ENCODE measurements at regions not wholly inside any gene's neighbourhood (a gene's known extent, or its start where the extent isn't known, plus 50 kb on each side); places are given as distances from the start of the nearest gene placed in this dataset.

DNA sequence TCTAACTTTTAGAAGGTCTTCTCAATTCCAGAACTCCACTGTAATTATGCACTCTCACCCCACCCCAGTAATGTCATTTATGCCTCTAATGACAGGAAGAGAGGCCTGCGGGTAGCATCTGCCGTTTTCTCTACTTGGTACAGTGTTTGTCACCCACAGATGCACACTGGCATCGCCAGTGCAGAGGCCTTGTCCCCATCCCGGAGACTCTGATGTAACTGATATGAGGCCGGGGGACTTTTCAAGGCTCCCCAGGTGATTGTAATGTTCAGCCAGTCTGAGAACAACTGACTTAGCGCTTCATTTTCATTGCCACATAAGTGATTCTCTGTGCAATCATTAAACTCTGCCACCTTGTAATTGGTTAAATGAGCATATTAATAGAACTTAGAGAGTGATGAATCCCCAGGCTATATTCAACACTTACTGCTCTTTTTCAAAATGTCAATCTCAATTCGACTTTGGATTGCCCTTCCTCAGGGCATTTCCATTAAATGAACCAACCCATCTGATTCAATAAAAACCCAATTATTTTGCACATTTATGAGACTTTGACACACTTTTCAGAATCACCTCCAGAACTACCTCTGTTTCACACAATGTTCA, 113.2 kb downstream of the HERPUD2 start:
- Mint-ChIP-seq H3K36me3 (ENCODE audit: low read depth) (no peaks in the 10 kb centered on the region), H3K4me3 (no peak overlapping the region), H3K27ac (no peak overlapping the region), H3K9me3 (no peaks in the 10 kb centered on the region), H3K27me3 (ENCODE audit: insufficient read depth) (peaks cover 15% of the 10 kb centered on the region), H3K4me1 (ENCODE audit: low read depth) (no peaks in the 10 kb centered on the region)
- intact Hi-C loops (cut with micrococcal nuclease) = no loop called here
- no peak for DNase-seq (ENCODE audit: low spot score)

DNA sequence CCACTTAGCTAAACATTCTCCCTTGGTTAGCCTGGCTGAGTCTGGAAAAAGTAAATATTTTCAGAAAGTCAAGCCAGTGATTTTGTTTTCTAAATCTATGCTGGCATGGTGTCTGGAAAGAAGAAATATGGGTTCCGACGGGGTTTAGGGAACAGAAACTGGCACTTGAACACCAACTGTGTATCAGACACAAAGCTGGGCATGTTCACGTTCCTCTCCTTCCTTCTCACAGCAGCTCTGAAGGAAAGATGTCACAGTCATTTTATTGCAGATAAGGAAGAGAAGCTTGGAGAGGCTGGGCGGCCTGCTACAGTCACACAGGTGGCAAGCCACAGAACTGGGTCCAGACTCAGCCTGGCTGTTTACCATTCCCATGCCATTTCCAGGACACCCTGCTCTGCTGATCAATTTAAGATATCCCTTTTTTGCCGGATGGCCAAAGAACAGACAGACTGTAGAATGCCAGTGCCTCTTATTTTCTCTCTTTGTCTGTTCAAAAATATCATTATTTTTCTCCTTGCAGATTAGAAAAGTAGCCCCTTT, 118.8 kb downstream of the HERPUD2 start:
- Mint-ChIP-seq H3K4me3 (no peak overlapping the region), H3K9me3 (no peaks in the 10 kb centered on the region)
- intact Hi-C loops (cut with micrococcal nuclease) = no loop called here

DNA sequence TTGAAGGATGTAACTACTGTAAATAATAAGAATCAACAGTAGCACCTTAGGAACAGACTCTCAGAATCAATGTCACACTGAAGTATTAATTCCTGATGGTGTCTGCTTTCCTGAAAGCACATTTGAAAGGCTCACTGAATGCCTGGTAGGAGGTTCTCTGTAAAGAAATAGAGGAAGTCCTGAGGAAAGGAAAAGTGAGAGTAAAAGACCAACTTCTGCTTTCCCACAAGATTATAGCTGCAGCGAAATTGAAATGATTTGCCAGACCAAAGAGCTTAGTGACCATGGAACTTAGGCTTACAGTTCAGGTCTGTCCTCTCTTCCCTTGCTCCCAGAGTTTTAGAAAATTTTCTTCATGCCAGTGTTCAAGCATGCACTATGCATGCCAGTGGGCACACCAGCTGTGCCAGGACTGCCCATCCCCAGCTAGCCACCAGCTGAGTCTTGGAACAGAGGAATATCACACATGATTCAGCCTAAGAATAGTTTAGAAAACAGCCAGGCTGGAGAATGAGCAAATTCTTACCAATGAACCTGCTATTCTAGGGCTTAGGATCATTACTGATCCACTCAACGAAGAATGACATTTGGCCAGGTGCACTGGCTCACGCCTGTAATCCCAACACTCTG, 123.2 kb downstream of the HERPUD2 start:
- Mint-ChIP-seq H3K36me3 (ENCODE audit: low read depth) (no peaks in the 10 kb centered on the region), H3K4me3 (no peak overlapping the region), H3K9me3 (no peaks in the 10 kb centered on the region), H3K27ac (no peak overlapping the region), H3K27me3 (ENCODE audit: insufficient read depth) (peaks cover 8% of the 10 kb centered on the region), H3K4me1 (ENCODE audit: low read depth) (no peaks in the 10 kb centered on the region)
- intact Hi-C loops (cut with micrococcal nuclease) = no loop called here
- no peak for DNase-seq (ENCODE audit: low spot score)

More for the DNA sequence above, 118.8 kb downstream of the HERPUD2 start:
- H3K27me3 Mint-ChIP-seq (ENCODE audit: insufficient read depth) = peaks cover 9% of the 10 kb centered on the region
- no peaks in the 10 kb centered on the region for H3K36me3 Mint-ChIP-seq (ENCODE audit: low read depth)
- no peak for DNase-seq (ENCODE audit: low spot score)
- no peak overlapping the region for H3K27ac Mint-ChIP-seq
- H3K4me1 Mint-ChIP-seq (ENCODE audit: low read depth) = no peaks in the 10 kb centered on the region

GRCh38 chr7:35570937-35571336, 124.0 kb downstream of the HERPUD2 start:
- H3K27ac Mint-ChIP-seq = no peak overlapping the region
- H3K36me3 Mint-ChIP-seq (ENCODE audit: low read depth) = no peaks in the 10 kb centered on the region
- H3K9me3 Mint-ChIP-seq = no peaks in the 10 kb centered on the region
- no peak for DNase-seq (ENCODE audit: low spot score)
- no peaks in the 10 kb centered on the region for H3K4me1 Mint-ChIP-seq (ENCODE audit: low read depth)
- intact Hi-C loops (cut with micrococcal nuclease) = no loop called here
- peaks cover 12% of the 10 kb centered on the region for H3K27me3 Mint-ChIP-seq (ENCODE audit: insufficient read depth)
- no peak overlapping the region for H3K4me3 Mint-ChIP-seq

DNA sequence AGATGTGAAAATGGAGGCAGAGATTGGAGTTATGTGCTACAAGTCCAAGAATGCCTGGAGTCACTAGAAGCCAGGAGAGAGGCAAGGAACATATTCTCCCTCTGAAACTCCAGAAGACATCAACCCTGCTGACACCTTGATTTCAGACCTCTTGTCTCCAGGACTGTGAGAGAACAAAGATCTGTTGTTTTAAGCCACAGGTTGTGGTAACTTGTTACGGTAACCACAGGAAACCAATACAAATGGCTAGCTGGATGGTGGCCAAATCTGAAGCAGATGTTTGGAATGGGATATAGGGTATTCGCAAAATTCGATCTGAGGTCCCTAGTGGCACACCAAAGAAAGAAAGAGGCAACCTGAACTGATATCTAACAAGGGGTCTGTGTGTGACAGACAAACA, 129.0 kb downstream of the HERPUD2 start:
- H3K4me3 Mint-ChIP-seq = no peak overlapping the region
- H3K36me3 Mint-ChIP-seq (ENCODE audit: low read depth) = no peaks in the 10 kb centered on the region
- H3K27me3 Mint-ChIP-seq (ENCODE audit: insufficient read depth) = peaks cover 13% of the 10 kb centered on the region
- DNase-seq (ENCODE audit: low spot score) = no peak
- H3K27ac Mint-ChIP-seq = no peak overlapping the region
- no peaks in the 10 kb centered on the region for H3K9me3 Mint-ChIP-seq
- intact Hi-C loops (cut with micrococcal nuclease) = no loop called here
- no peaks in the 10 kb centered on the region for H3K4me1 Mint-ChIP-seq (ENCODE audit: low read depth)

- Mint-ChIP-seq H3K9me3 (no peaks in the 10 kb centered on the region), H3K27me3 (ENCODE audit: insufficient read depth) (peaks cover 12% of the 10 kb centered on the region), H3K27ac (no peak overlapping the region), H3K4me3 (no peak overlapping the region), H3K36me3 (ENCODE audit: low read depth) (no peaks in the 10 kb centered on the region), H3K4me1 (ENCODE audit: low read depth) (no peaks in the 10 kb centered on the region)
- intact Hi-C loops (cut with micrococcal nuclease) = no loop called here
- DNase-seq (ENCODE audit: low spot score) = no peak
Observed at GRCh38 chr7:35558841-35559240, 136.1 kb downstream of the HERPUD2 start.

DNA sequence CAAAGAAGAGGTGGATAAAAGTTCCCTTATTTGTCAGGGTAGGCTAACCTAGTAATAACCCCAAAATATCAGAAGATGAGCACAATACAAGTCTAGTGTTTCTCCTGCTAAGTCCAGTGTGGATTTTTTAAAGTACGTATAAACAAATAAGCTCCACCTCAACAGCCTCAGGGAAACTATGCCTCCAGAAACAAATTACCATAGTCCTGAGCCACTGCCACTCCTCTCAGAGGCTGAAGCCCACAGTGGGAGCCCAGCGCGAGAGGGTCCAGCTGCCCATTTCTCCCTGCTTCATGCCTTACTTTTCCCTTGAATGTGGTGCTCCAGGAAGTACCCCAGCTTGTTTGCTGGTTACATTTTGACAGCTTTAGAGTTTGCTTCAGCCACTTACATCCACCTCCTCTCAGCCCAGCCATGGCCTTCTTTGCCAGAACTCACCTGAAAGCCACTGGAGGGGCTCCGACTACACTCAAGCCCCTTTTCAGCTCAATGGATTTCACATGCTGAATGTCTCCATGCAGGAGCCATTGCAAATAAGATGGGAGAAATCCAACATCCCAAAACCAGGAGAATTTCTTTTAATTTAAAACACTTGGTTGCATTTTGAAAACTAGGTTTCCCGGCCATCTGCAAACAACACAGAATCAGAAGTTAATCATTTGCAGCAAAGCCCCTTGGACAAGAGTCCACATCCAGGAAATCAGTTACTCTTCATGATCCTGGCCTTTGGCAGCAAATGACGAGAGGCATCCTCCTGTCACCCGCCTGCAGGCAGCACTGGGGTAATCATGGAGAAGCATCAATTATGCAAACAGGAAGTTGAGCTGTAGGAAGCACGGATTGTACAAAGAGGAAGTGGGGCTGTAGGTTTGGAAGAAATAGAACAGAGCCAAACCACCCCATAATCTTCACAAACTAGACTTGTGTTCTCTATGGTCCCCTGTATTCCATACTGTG, 138.1 kb downstream of the HERPUD2 start:
- Mint-ChIP-seq H3K9me3 (no peaks in the 10 kb centered on the region), H3K27ac (no peak overlapping the region), H3K27me3 (ENCODE audit: insufficient read depth) (peaks cover 12% of the 10 kb centered on the region), H3K36me3 (ENCODE audit: low read depth) (no peaks in the 10 kb centered on the region), H3K4me1 (ENCODE audit: low read depth) (no peaks in the 10 kb centered on the region), H3K4me3 (no peak overlapping the region)
- intact Hi-C loops (cut with micrococcal nuclease) = no loop called here
- DNase-seq (ENCODE audit: low spot score) = no peak

DNA sequence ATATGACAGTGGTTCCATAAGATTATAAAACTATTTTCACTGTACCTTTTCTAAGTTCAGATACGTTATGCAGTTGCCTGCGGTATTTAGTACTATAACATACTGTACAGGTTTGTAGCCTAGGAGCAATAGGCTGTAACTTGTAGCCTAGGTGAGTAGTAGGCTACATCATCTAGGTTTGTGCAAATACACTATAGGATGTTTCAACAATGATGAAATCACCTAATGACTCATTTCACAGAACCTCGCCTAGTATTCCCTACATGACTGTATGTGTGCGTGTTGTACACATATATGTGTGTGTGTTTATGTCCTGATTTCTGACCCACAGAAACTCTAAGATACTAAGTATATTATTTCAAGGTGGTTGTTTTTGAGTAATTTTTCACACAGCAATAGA, 139.0 kb downstream of the HERPUD2 start:
- Mint-ChIP-seq H3K27me3 (ENCODE audit: insufficient read depth) (peaks cover 7% of the 10 kb centered on the region), H3K4me1 (ENCODE audit: low read depth) (no peaks in the 10 kb centered on the region), H3K4me3 (no peak overlapping the region), H3K9me3 (no peaks in the 10 kb centered on the region), H3K27ac (no peak overlapping the region), H3K36me3 (ENCODE audit: low read depth) (no peaks in the 10 kb centered on the region)
- DNase-seq (ENCODE audit: low spot score) = no peak
- intact Hi-C loops (cut with micrococcal nuclease) = no loop called here

DNA sequence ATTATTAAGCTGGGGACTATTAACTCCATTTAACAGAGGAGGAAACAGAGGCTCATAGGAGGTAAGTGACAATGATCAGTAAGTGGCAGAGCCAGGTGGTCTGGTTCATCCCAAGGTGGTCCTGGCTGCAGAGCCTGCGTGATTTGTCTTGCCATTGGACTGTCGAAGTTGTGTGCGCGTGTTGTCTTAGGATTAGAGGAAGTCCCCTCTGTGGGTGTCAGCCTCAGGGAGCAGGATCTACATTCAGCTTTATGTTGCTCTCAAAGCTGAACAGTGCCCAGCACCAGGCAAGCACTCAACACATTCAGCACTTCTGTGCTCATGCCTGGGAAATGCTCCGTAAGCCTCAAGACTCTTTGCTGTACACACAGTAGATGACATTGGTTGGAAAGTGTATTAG, 139.5 kb downstream of the HERPUD2 start:
- Mint-ChIP-seq H3K36me3 (ENCODE audit: low read depth) (no peaks in the 10 kb centered on the region), H3K27me3 (ENCODE audit: insufficient read depth) (peaks cover 3% of the 10 kb centered on the region), H3K9me3 (no peaks in the 10 kb centered on the region), H3K27ac (no peak overlapping the region), H3K4me1 (ENCODE audit: low read depth) (no peaks in the 10 kb centered on the region), H3K4me3 (no peak overlapping the region)
- intact Hi-C loops (cut with micrococcal nuclease) = no loop called here
- no peak for DNase-seq (ENCODE audit: low spot score)

- Mint-ChIP-seq H3K9me3 (no peaks in the 10 kb centered on the region), H3K27me3 (ENCODE audit: insufficient read depth) (peaks cover 5% of the 10 kb centered on the region), H3K36me3 (ENCODE audit: low read depth) (no peaks in the 10 kb centered on the region), H3K4me1 (ENCODE audit: low read depth) (no peaks in the 10 kb centered on the region), H3K4me3 (no peak overlapping the region), H3K27ac (no peak overlapping the region)
- DNase-seq (ENCODE audit: low spot score) = no peak
- intact Hi-C loops (cut with micrococcal nuclease) = no loop called here
Observed at GRCh38 chr7:35553519-35553918, 141.4 kb downstream of the HERPUD2 start.

DNA sequence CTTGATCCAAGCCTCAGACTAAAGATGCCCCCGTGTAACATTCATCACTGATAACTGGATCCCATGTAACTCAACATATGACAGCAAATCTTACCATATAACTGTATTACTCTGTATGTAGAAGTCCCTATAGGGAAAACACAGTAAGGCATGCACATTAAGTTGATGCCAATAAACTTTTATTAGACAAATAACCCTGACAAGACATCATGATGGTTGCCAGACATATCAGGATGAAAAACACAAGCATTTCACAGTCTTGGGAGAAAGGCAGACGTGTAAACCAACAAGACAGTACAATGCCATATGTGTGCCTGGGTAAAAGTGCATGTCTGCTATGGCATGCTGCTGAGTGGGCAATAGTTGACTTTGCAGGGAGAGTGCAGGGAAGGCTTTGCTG, 142.2 kb downstream of the HERPUD2 start:
- H3K27ac Mint-ChIP-seq = no peak overlapping the region
- DNase-seq (ENCODE audit: low spot score) = no peak
- no peaks in the 10 kb centered on the region for H3K4me1 Mint-ChIP-seq (ENCODE audit: low read depth)
- no peaks in the 10 kb centered on the region for H3K9me3 Mint-ChIP-seq
- peaks cover 5% of the 10 kb centered on the region for H3K27me3 Mint-ChIP-seq (ENCODE audit: insufficient read depth)
- intact Hi-C loops (cut with micrococcal nuclease) = no loop called here
- H3K4me3 Mint-ChIP-seq = no peak overlapping the region
- no peaks in the 10 kb centered on the region for H3K36me3 Mint-ChIP-seq (ENCODE audit: low read depth)

DNA sequence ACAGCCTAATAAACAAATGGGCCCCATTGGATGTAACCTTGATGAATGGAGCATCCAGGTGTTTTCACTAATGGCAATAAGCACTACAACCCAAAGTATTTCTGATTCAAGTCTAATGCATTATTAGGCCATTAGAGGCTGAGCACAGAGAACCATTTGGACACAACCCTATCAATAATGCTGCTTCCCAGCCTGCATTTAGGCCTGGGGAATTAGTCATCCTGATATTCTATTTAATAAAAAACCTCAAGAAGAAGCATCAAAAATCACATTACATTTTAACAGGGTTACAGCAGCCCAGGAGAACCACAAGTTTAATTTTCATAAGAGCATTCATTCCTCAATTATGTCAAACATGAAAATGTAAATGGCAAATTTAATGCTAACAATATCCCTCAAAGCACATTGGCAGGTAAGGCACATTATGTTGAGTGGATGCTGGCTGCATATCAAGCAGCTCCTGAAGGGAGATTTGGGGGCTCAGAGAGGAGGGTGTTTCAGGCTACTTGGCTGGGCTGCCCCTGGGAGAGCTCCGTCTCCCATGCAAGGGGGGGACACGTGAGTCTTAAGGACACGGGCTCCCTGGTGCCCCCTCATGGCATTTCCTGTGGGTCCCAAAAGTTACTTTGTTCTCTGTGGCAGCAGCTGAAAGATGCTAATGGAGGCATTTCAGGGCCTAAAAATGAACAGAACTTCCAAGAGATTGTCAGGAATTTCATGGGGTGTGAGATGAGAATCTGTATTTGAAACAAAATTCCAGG, 143.4 kb downstream of the HERPUD2 start:
- Mint-ChIP-seq H3K4me3 (no peak overlapping the region), H3K36me3 (ENCODE audit: low read depth) (no peaks in the 10 kb centered on the region), H3K27ac (no peak overlapping the region), H3K9me3 (no peaks in the 10 kb centered on the region), H3K27me3 (ENCODE audit: insufficient read depth) (peaks cover 10% of the 10 kb centered on the region), H3K4me1 (ENCODE audit: low read depth) (no peaks in the 10 kb centered on the region)
- no peak for DNase-seq (ENCODE audit: low spot score)
- intact Hi-C loops (cut with micrococcal nuclease) = no loop called here
